Memory B cell (primary cell): ENCODE measurements at regions not wholly inside any gene's neighbourhood (a gene's known extent, or its start where the extent isn't known, plus 50 kb on each side); places are given as distances from the start of the nearest gene placed in this dataset.
"Not testable (repeated sequence)": the region's sequence is repeated elsewhere in the genome, so short reads cannot be mapped to it uniquely, and the experiment has no call there.

Experiments used
- ATAC-seq: fragments of 150-1000 bp; cut with Tn5 transposase; 2 replicates; pipeline ENCODE4 v1.10.0; 2021; ENCODE audit warnings: low read depth, mild to moderate bottlenecking, moderate library complexity
- DNase-seq, 2 donors: peaks; one replicate each; pipeline ENCODE4 v3.0.0; 2022; ENCODE audit warnings: low spot score in 2 of 2
- H3K27ac Mint-ChIP-seq: one replicate; pipeline ENCODE4 v1.8.0; 2022; ENCODE audit warnings: mild to moderate bottlenecking, moderate library complexity, mixed read lengths
- H3K27me3 Mint-ChIP-seq: one replicate; pipeline ENCODE4 v1.8.0; 2022; ENCODE audit warnings: mixed read lengths
- H3K36me3 Mint-ChIP-seq: one replicate; pipeline ENCODE4 v1.8.0; 2022; ENCODE audit warnings: mild to moderate bottlenecking, mixed read lengths
- H3K4me1 Mint-ChIP-seq: one replicate; pipeline ENCODE4 v1.8.0; 2022; ENCODE audit warnings: mixed read lengths
- H3K4me3 Mint-ChIP-seq: one replicate; pipeline ENCODE4 v1.8.0; 2022; ENCODE audit warnings: mild to moderate bottlenecking, moderate library complexity, mixed read lengths
- H3K9me3 Mint-ChIP-seq: one replicate; pipeline ENCODE4 v1.8.0; 2022; ENCODE audit warnings: mixed read lengths

- H3K4me1 Mint-ChIP-seq = no peaks in the 10 kb centered on the region
- ATAC-seq (no peak), DNase-seq (no peak)
- H3K4me3 Mint-ChIP-seq = no peak overlapping the region
- H3K27ac Mint-ChIP-seq = no peak overlapping the region
- H3K27me3 Mint-ChIP-seq = no peaks in the 10 kb centered on the region
- H3K36me3 Mint-ChIP-seq = no peaks in the 10 kb centered on the region
- H3K9me3 Mint-ChIP-seq = peaks cover 8% of the 10 kb centered on the region
Observed at GRCh38 chr7:145350334-145350733, 514.5 kb upstream of the TPK1 start.

DNA sequence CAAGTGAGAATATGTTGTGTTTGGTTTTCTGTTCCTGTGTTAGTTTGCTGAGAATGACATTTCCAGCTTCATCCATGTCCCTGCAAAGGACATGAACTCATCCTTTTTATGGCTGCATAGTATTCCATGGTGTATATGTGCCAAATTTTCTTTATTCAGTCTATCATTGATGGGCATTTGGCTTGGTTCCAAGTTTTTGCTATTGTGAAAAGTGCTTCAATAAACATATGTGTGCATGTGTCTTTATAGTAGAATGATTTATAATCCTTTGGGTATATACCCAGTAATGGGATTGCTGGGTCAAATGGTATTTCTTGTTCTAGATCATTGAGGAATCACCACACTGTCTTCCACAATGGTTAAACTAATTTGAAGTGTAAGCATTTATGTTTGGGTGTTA, 513.6 kb upstream of the TPK1 start:
- not testable (repeated sequence) for H3K36me3 Mint-ChIP-seq, H3K27ac Mint-ChIP-seq, ATAC-seq, H3K9me3 Mint-ChIP-seq, DNase-seq, H3K27me3 Mint-ChIP-seq, H3K4me3 Mint-ChIP-seq, H3K4me1 Mint-ChIP-seq

DNA sequence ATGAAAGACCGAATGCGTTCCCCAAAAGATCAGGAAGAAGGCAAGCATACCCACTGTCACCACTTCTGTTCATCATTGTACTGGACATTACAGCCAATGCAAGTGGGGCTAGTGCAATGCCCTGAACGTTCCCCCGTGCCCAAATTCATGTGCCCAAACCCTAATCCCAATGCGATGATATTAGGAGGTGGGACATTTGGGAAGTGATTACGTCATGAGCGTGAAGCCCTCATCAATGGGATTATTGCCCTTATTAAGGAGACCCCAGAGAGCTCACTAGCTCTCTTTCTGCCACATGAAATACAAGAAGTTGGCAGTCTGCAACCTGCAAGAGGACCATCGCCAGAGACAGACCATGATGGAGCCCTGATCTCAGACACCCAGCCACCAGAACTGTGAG, 511.4 kb upstream of the TPK1 start:
- Mint-ChIP-seq H3K9me3 (peaks cover 8% of the 10 kb centered on the region), H3K36me3 (no peaks in the 10 kb centered on the region), H3K27me3 (no peaks in the 10 kb centered on the region), H3K4me1 (no peaks in the 10 kb centered on the region), H3K27ac (no peak overlapping the region), H3K4me3 (no peak overlapping the region)
- DNase-seq (no peak), ATAC-seq (no peak)

DNA sequence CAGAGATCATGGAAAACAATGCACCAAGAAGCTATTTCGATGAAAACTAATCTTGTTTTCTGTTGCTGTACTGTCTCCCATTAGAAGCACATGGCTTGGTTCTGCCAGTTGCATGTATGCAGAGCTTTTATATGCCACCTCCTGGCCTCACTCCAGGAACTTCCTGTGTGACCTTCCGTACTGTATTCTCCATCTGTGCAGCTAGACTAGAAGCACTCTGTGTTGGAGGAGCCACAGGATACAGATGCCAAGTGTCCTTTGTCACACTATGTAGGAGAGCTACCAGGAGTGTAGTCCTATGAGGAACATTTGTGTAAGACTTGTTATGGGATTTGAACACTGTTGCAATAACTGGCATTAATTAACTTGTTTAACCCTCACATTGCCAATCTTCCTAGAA, 503.5 kb upstream of the TPK1 start:
- Mint-ChIP-seq H3K9me3 (no peaks in the 10 kb centered on the region), H3K27me3 (no peaks in the 10 kb centered on the region), H3K4me1 (no peaks in the 10 kb centered on the region), H3K27ac (no peak overlapping the region), H3K36me3 (no peaks in the 10 kb centered on the region), H3K4me3 (no peak overlapping the region)
- DNase-seq (no peak), ATAC-seq (no peak)

DNA sequence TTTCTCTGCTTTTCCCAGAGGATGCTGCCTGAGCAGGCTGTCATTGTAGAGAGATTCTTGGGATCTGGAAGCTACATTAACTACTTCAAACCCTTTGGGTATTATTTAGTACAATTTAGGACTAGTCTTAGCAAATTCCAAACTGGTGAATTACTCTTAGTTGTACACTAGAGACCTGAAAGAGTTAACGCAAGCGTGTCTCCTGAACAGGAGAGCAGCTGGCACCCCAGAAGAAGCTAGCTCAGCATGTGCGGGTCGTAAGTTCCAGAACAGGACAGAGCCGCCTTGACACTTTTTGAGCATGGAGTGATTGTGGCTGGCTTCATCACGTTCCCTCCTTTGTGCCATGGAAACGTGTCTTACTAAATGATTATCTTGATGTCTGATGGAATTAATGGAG, 495.7 kb upstream of the TPK1 start:
- H3K27me3 Mint-ChIP-seq = no peaks in the 10 kb centered on the region
- no peaks in the 10 kb centered on the region for H3K9me3 Mint-ChIP-seq
- no peak overlapping the region for H3K4me3 Mint-ChIP-seq
- no peak overlapping the region for H3K27ac Mint-ChIP-seq
- H3K36me3 Mint-ChIP-seq = no peaks in the 10 kb centered on the region
- no peak for DNase-seq
- ATAC-seq = no peak
- no peaks in the 10 kb centered on the region for H3K4me1 Mint-ChIP-seq

GRCh38 chr7:145331076-145331475, 495.2 kb upstream of the TPK1 start:
- H3K9me3 Mint-ChIP-seq = no peaks in the 10 kb centered on the region
- no peaks in the 10 kb centered on the region for H3K27me3 Mint-ChIP-seq
- no peaks in the 10 kb centered on the region for H3K36me3 Mint-ChIP-seq
- no peaks in the 10 kb centered on the region for H3K4me1 Mint-ChIP-seq
- DNase-seq (no peak), ATAC-seq (no peak)
- no peak overlapping the region for H3K4me3 Mint-ChIP-seq
- H3K27ac Mint-ChIP-seq = no peak overlapping the region

DNA sequence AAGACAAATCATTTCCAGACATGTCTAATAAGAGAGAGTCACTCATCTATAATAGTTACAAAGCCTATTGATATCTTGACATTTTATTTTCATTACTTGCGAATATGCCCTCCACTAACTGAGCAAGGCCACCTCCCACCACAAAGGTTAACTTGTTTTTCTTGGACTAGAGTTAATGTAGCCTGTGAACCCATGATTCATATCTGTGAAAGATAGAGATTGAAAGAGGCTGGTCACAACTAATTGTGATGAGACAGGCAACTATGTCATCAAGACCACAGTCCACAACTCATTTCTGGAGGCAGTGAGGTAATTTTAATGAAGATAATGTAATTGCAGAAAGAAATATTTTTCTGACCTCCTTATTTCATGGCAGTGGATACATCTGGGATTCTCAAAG, 491.8 kb upstream of the TPK1 start:
- Mint-ChIP-seq H3K4me1 (no peaks in the 10 kb centered on the region), H3K4me3 (no peak overlapping the region), H3K27me3 (no peaks in the 10 kb centered on the region), H3K9me3 (peaks cover 3% of the 10 kb centered on the region), H3K36me3 (no peaks in the 10 kb centered on the region), H3K27ac (no peak overlapping the region)
- no peak for ATAC-seq
- no peak for DNase-seq

- Mint-ChIP-seq H3K36me3 (no peaks in the 10 kb centered on the region), H3K27me3 (no peaks in the 10 kb centered on the region), H3K9me3 (peaks cover 3% of the 10 kb centered on the region), H3K27ac (no peak overlapping the region), H3K4me3 (no peak overlapping the region), H3K4me1 (no peaks in the 10 kb centered on the region)
- no peak for ATAC-seq
- no peak for DNase-seq
Observed at GRCh38 chr7:145324081-145324480, 488.2 kb upstream of the TPK1 start.

DNA sequence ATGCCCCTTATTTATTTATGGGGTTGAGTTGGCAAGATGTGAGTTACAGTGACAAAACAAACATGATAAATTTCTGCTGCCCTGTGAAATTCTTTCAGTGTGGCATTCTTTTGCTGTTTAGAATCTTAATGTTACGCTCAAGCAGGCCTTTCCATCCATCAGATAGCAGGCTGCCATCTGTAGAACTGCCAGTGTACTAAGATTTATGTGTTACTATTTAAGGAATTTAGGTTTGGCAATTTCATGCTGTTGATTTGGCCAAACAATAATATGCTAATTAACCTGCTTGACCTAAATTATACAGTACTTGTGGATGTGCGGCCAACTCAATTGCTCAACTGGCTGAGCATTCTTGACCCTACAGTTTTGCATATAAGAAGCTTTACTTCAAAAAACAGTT, 477.7 kb upstream of the TPK1 start:
- H3K4me1 Mint-ChIP-seq = no peaks in the 10 kb centered on the region
- no peak for ATAC-seq
- H3K9me3 Mint-ChIP-seq = peaks cover 4% of the 10 kb centered on the region
- H3K36me3 Mint-ChIP-seq = no peaks in the 10 kb centered on the region
- no peak overlapping the region for H3K27ac Mint-ChIP-seq
- DNase-seq = no peak
- no peaks in the 10 kb centered on the region for H3K27me3 Mint-ChIP-seq
- H3K4me3 Mint-ChIP-seq = no peak overlapping the region

DNA sequence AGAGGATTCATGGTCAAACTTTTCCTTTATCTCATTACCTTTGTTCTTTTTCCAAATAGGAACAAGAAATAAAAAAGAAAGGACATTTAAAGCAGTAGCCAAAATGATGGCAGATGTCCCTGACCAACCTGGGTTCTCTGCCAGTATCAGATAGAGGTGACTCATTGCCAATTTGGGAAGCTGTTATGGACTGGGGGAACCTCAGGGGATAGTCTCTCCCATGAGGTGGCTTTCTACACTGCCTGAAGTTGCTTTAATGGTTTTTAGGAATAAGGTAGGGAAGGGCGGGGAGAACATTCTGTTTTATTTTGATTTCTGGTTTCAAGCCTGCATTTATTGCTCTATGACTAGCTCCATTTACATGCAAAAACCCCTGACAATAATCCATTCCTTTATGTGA, 457.9 kb upstream of the TPK1 start:
- H3K36me3 Mint-ChIP-seq = no peaks in the 10 kb centered on the region
- no peak for ATAC-seq

GRCh38 chr7:145293228-145293701, 457.4 kb upstream of the TPK1 start:
- DNase-seq (no peak), ATAC-seq (no peak)
- Mint-ChIP-seq H3K27ac (no peak overlapping the region), H3K36me3 (no peaks in the 10 kb centered on the region), H3K4me3 (no peak overlapping the region), H3K4me1 (no peaks in the 10 kb centered on the region), H3K27me3 (no peaks in the 10 kb centered on the region), H3K9me3 (peaks cover 3% of the 10 kb centered on the region)

More for the DNA sequence above, 457.9 kb upstream of the TPK1 start:
- Mint-ChIP-seq H3K4me3 (no peak overlapping the region), H3K9me3 (peaks cover 5% of the 10 kb centered on the region), H3K27ac (no peak overlapping the region), H3K27me3 (no peaks in the 10 kb centered on the region), H3K4me1 (no peaks in the 10 kb centered on the region)
- DNase-seq = no peak

DNA sequence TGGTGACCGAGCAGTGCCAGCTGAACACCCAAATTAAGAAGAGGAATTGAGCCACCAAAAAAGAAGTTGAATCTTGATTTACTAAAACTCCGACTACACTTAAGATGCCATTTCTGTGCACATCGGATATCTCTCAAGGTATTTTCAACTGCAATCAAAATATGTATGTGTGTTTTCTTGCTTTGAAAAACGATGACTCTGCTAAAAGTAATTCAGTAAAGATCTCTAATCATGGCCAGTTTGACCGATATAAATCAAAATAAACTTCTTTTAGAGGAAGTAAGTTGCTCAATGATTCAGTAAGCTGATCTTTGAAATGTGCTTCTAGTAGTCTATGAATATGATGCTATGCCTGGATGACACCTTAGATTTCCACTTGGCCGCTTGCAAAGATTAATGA, 453.5 kb upstream of the TPK1 start:
- Mint-ChIP-seq H3K4me1 (no peaks in the 10 kb centered on the region), H3K36me3 (no peaks in the 10 kb centered on the region), H3K9me3 (peaks cover 2% of the 10 kb centered on the region), H3K27me3 (no peaks in the 10 kb centered on the region), H3K4me3 (no peak overlapping the region), H3K27ac (no peak overlapping the region)
- ATAC-seq = no peak
- no peak for DNase-seq

DNA sequence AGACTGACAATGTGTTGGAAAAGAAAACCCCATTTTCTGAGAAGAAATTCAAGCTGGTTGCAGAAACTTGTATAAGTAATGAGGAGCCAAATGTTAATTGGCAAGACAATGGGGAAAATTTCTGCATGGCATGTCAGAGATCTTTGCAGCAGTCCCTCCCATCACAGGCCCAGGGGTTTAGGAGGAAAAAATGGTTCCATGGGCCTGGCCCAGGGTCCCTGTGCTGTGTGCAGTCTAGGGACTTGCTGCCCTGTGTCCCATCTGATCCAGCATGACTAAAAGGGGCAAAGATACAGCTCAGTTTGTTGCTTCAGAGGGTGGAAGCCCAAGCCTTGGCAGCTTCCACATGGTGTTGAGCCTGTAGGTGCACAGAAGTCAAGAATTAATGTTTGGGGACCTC, 440.3 kb upstream of the TPK1 start:
- H3K4me3 Mint-ChIP-seq = no peak overlapping the region
- H3K9me3 Mint-ChIP-seq = peaks cover 18% of the 10 kb centered on the region
- ATAC-seq = no peak
- no peak for DNase-seq
- H3K27me3 Mint-ChIP-seq = no peaks in the 10 kb centered on the region
- H3K4me1 Mint-ChIP-seq = no peaks in the 10 kb centered on the region
- no peak overlapping the region for H3K27ac Mint-ChIP-seq
- no peaks in the 10 kb centered on the region for H3K36me3 Mint-ChIP-seq

DNA sequence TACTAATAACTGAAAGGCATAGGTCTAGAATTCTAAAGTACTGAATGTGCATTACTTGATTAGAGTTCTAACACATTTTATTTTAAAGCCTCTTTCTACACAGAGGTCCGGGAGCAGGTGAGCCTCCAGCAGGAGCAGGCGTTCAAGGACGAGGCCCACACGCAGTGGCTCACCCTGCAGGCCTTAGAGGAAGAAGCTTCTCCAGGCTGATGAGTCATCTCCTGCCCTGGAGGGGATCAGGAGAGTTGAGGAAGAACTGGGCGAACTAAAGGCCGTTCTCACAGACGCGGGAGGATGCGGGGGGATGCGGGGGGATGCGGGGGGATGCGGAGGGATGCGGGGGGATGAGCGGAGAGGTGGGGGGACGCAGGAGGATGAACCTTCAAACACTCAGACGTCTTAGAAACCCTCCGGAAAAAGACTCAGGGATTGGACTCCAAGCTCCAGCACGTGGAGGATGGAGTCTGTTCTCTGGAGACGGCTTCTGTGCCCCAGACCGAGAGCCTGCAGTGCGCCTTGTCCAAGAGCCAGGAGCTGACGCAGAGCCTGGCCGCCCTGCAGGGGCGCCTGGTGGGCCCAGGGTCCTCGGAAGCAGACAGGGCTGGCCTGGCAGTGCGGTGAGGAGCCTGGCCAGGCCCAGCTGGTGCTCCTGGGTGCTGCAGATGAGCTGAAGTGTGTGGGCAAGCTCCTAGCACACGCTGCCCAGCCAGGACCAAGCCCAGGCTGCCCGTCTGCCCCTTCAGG, 433.7 kb upstream of the TPK1 start:
- Mint-ChIP-seq H3K36me3 (no peaks in the 10 kb centered on the region), H3K27me3 (no peaks in the 10 kb centered on the region)
- ATAC-seq = no peak

GRCh38 chr7:145265180-145265579, 429.3 kb upstream of the TPK1 start:
- Mint-ChIP-seq H3K27ac (no peak overlapping the region), H3K4me1 (no peaks in the 10 kb centered on the region), H3K4me3 (no peak overlapping the region), H3K27me3 (no peaks in the 10 kb centered on the region), H3K36me3 (no peaks in the 10 kb centered on the region), H3K9me3 (no peaks in the 10 kb centered on the region)
- ATAC-seq (no peak), DNase-seq (no peak)

More for the DNA sequence above, 433.7 kb upstream of the TPK1 start:
- no peak overlapping the region for H3K27ac Mint-ChIP-seq
- no peaks in the 10 kb centered on the region for H3K4me1 Mint-ChIP-seq
- no peak for DNase-seq
- H3K9me3 Mint-ChIP-seq = peaks cover 5% of the 10 kb centered on the region
- no peak overlapping the region for H3K4me3 Mint-ChIP-seq
